ENCODE measurements at regions not wholly inside any gene's neighbourhood (a gene's known extent, or its start where the extent isn't known, plus 50 kb on each side); places are given as distances from the start of the nearest gene placed in this dataset.

DNA sequence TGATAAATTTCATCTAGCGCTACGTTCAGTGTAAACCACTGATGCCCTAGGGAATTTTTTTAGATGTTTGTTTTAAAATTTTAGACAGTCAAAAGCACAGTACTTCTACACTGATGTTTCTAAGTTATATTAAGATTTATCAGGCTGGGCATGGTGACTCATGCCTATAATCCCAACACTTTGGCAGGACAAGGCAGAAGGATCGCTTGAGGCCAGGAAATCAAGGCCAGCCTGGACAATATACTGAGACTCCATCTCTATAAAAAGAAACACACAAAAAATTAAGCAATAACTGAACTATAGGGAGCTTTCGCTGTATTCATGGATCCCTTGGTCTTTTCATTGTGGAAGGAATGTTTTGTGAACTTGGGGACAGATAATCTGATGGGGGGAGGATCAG, 50.6 kb upstream of the MAPRE2 start:
- Mint-ChIP-seq H3K27ac (no peak overlapping the region), H3K27me3 (ENCODE audit: low read depth) (no peaks in the 10 kb centered on the region; the same call in 1 of the 2 replicates), H3K4me1 (no peaks in the 10 kb centered on the region), H3K9me3 (peaks cover 2 to 5% of the 10 kb centered on the region in 2 experiments; a peak in 2 of 5 replicates), H3K36me3 (ENCODE audit: insufficient read depth in 1 of 3, low read depth in 3 of 3) (peaks cover 0 to 4% (median 0%) of the 10 kb centered on the region in 3 experiments; a peak in 4 of 7 replicates), H3K4me3 (no peak overlapping the region)
- Histone ChIP-seq H2BK120ac (ENCODE audit: low read depth, low read length, poor library complexity, severe bottlenecking) (no peak overlapping the region), H3K14ac (ENCODE audit: insufficient read depth, low read length) (no peak overlapping the region), H2AFZ (ENCODE audit: low read length) (no peak overlapping the region), H3K27me3 (ENCODE audit: insufficient read depth, low read length) (no peaks in the 10 kb centered on the region), H3K4ac (ENCODE audit: low read depth, low read length) (no peak overlapping the region), H3K23ac (ENCODE audit: insufficient read length, low read depth, low read length) (no peak overlapping the region), H4K91ac (ENCODE audit: insufficient read length, low read depth, low read length) (no peak overlapping the region), H3K18ac (ENCODE audit: insufficient read length, low read depth, low read length) (no peak overlapping the region), H2BK5ac (ENCODE audit: insufficient read length, low read length) (no peak overlapping the region), H3T11ph (ENCODE audit: low read length) (no peak overlapping the region), H3K9ac (ENCODE audit: extremely low read depth, insufficient read length, low read length) (no peak overlapping the region), H2AK5ac (ENCODE audit: insufficient read length, low read length) (no peak overlapping the region), H3K9me3 (ENCODE audit: control insufficient read depth, low read depth, low read length) (no peaks in the 10 kb centered on the region), H3K4me1 (ENCODE audit: insufficient read depth, low read length) (no peaks in the 10 kb centered on the region; the same call in 1 of the 2 replicates), H3K4me2 (ENCODE audit: insufficient read depth, insufficient read length, low read length) (no peak overlapping the region), H4K20me1 (ENCODE audit: control insufficient read depth, insufficient read depth, insufficient read length) (no peaks in the 10 kb centered on the region), H4K5ac (ENCODE audit: insufficient read length, low read depth, low read length) (no peak overlapping the region), H4K8ac (replicated peaks; ENCODE audit: insufficient read length, low read depth, low read length) (no peak overlapping the region), H2BK15ac (ENCODE audit: low read depth, low read length) (no peak overlapping the region), H2BK20ac (ENCODE audit: low read depth, low read length, poor library complexity, severe bottlenecking) (no peak overlapping the region), H3K56ac (ENCODE audit: insufficient read length, low read depth, low read length) (no peak overlapping the region), H2BK12ac (ENCODE audit: insufficient read length, low read depth, low read length) (no peak overlapping the region), H3K23me2 (ENCODE audit: insufficient read length, low read depth, low read length, poor library complexity, severe bottlenecking) (no peaks in the 10 kb centered on the region), H3K79me2 (ENCODE audit: insufficient read depth, low read length) (no peaks in the 10 kb centered on the region), H3K27ac (ENCODE audit: insufficient read length, low read depth, low read length) (no peak overlapping the region), H3K79me1 (ENCODE audit: insufficient read depth, low read depth, low read length, poor library complexity, severe bottlenecking) (no peaks in the 10 kb centered on the region)
- DNase-seq: no peak
- WGBS (ENCODE audit: extremely low coverage, insufficient read length, low lambda C conversion rate): no CpG with 5 or more reads among the region's 4 CpGs
- no peak for TF ChIP-seq CTCF (conservative IDR thresholded peaks at IDR 0.05)
